IMR-90 (cell line): ENCODE measurements at regions not wholly inside any gene's neighbourhood (a gene's known extent, or its start where the extent isn't known, plus 50 kb on each side); places are given as distances from the start of the nearest gene placed in this dataset.

Experiments
- BHLHE40 ChIP-seq: fragments of 150-350 bp; IDR thresholded peaks from 2 replicates; pipeline ENCODE4 v1.6.1; 2016; ENCODE audit warnings: mild to moderate bottlenecking, low read depth, low read length
- CEBPB ChIP-seq: IDR thresholded peaks from 2 replicates; pipeline ENCODE4 v1.6.1; 2012; ENCODE audit warnings: low read depth, low read length, improper control_type of control experiment
- CTCF ChIP-seq: conservative IDR thresholded peaks from 2 replicates; pipeline ENCODE4 v1.5.1; 2012; ENCODE audit warnings: mild to moderate bottlenecking, low read depth, low read length, improper control_type of control experiment
- NFE2L2 ChIP-seq: fragments of 150-350 bp; IDR thresholded peaks from 2 replicates; pipeline ENCODE4 v1.6.1; 2016; ENCODE audit warnings: low read depth, mild to moderate bottlenecking, low read length
- POLR2A ChIP-seq: IDR thresholded peaks from 2 replicates; pipeline ENCODE4 v1.6.1; 2012; ENCODE audit warnings: mild to moderate bottlenecking, low read depth, low read length
- SMC3 ChIP-seq: fragments of 150-350 bp; IDR thresholded peaks from 2 replicates; pipeline ENCODE4 v1.6.1; 2016; ENCODE audit warnings: low read depth, mild to moderate bottlenecking, antibody characterized with exemption, low read length, moderate library complexity

- TF ChIP-seq BHLHE40: no peak
- no peak for TF ChIP-seq CTCF
- TF ChIP-seq POLR2A: no peak
- TF ChIP-seq CEBPB: no peak
- no peak for TF ChIP-seq SMC3
- TF ChIP-seq NFE2L2: no peak
Observed at GRCh38 chr18:26648509-26649192, 100.3 kb upstream of the KCTD1 start.
